GM13977 (cell line): ENCODE measurements at regions not wholly inside any gene's neighbourhood (a gene's known extent, or its start where the extent isn't known, plus 50 kb on each side); places are given as distances from the start of the nearest gene placed in this dataset.

Experiments used
- DNase-seq: peaks from one replicate; pipeline ENCODE4 v3.0.0; 2012; ENCODE audit warnings: low spot score
- in situ Hi-C: fragments of 300-500 bp; cut with MboI; formaldehyde crosslinking; loops from one replicate; pipeline ENCODE4 v1.12.0; 2022; ENCODE audit warnings: low sequenced_read_pairs, low pct_unique_long_range_greater_than_20kb, mixed read lengths, inconsistent platforms; ENCODE audit not compliant: unreplicated experiment
- TF ChIP-seq, protein P1 (sequence below): IDR thresholded peaks from 2 replicates; pipeline ENCODE4 v1.5.1; 2012; ENCODE audit warnings: mild to moderate bottlenecking, control low read depth; ENCODE audit not compliant: insufficient read depth; ENCODE audit errors: extremely low read depth, missing control alignments

DNA sequence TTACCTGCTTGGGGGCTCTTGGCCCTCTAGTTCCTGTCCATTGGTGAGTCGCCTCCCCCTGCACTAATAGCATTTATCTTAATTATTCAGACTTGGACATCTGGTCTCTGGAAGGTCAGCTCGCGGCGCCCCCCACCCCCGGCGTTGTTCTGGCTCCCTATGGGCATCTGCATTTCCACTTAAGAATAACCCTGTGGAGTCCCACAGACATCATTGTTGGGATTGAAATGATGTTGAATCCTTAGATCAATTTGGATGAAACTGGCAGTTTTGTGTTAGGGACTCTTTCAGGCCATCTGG, 313.8 kb upstream of the HS6ST1 start:
- no peak for DNase-seq
- TF ChIP-seq, protein P1, sequence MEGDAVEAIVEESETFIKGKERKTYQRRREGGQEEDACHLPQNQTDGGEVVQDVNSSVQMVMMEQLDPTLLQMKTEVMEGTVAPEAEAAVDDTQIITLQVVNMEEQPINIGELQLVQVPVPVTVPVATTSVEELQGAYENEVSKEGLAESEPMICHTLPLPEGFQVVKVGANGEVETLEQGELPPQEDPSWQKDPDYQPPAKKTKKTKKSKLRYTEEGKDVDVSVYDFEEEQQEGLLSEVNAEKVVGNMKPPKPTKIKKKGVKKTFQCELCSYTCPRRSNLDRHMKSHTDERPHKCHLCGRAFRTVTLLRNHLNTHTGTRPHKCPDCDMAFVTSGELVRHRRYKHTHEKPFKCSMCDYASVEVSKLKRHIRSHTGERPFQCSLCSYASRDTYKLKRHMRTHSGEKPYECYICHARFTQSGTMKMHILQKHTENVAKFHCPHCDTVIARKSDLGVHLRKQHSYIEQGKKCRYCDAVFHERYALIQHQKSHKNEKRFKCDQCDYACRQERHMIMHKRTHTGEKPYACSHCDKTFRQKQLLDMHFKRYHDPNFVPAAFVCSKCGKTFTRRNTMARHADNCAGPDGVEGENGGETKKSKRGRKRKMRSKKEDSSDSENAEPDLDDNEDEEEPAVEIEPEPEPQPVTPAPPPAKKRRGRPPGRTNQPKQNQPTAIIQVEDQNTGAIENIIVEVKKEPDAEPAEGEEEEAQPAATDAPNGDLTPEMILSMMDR: no peak
- in situ Hi-C loops: no loop called here

DNA sequence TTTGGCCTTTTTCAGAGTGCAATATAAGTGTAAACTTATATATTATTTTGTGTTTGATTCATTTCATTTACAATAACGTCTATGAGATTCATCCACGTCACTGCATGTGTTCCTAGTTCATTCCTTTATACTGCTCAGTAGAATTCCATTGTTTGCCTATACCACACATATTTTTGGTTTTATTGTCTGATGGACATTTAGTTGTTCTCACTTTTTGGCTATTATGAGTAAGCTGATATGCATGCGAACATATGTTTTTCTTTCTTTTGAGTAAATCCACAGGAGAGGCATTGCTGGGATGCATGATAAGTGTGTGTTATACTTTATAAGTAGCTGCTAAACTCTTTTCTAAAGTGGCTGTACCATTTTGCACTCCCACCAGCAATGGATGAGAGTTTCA, 314.8 kb upstream of the HS6ST1 start:
- in situ Hi-C loops: no loop called here
- TF ChIP-seq, protein P1: no peak
- no peak for DNase-seq

- TF ChIP-seq, protein P1: no peak
- no peak for DNase-seq
- in situ Hi-C loops: no loop called here
Observed at GRCh38 chr2:128635361-128635900, 316.8 kb upstream of the HS6ST1 start.

DNA sequence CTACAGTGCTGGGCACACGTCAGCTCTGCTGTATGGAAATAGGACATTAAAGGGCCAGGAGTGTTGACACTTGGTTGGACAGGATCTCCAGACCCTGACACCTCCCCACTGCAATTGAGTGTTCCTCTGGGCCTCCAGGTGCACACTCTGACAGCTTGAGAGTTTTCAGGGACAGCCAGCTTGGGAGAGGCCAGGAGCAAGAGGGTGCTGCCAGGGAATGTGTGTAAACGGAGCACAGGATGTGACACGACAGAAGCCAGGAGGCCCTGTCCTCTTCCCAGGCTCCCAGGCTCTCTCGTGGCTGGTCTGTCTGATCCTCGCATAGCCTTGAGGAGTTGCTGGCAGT, 318.1 kb upstream of the HS6ST1 start:
- in situ Hi-C loops: no loop called here
- TF ChIP-seq, protein P1: no peak
- no peak for DNase-seq

- no peak for DNase-seq
- in situ Hi-C loops: no loop called here
- TF ChIP-seq, protein P1: no peak
Observed at GRCh38 chr2:128637481-128638155, 318.9 kb upstream of the HS6ST1 start.

DNA sequence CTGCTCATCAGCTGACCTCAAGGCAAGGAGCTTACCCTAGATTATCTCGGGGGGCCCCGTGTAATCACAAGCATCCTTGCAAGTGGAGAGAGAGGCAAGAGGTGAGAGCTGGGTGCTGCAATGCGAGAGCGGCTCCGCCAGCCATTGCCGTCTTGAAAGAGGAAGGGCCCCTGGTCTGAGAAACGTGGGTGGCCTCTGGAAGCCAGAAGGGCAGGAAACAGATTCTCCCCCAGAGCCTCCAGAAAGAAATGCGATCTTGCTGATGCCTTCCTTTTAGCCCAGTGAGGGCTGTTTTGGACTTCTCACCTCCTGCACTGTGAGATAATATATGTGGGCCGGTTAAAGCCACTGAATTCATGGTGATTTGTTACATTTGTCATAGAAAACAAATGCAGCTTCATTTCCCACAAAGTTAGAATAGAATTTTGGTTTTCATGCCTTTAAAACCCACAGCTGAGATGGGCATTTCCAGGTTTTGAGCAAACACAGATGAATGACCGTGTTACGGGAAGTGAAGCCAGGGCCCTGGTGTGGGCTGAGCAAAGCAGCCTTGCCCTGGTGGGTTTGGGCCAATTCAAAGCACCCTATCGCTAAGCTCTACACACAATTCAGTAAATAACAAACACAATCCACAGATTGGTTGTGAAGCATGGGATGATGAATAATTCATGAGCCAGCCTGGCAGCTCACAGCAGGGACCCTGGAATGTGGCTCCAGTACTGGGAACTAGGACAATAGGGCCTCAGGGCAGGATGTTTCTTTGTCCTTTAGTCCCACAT, 319.9 kb upstream of the HS6ST1 start:
- TF ChIP-seq, protein P1: no peak
- DNase-seq: no peak
- in situ Hi-C loops: no loop called here
